GM12872 (cell line): ENCODE measurements at regions not wholly inside any gene's neighbourhood (a gene's known extent, or its start where the extent isn't known, plus 50 kb on each side); places are given as distances from the start of the nearest gene placed in this dataset.

ENCODE experiments used
- CTCF ChIP-seq: IDR thresholded peaks from 3 replicates; pipeline ENCODE4 v1.5.1; 2011; ENCODE audit warnings: low read depth, mild to moderate bottlenecking, low read length, moderate library complexity; ENCODE audit not compliant: insufficient read depth

- no peak for TF ChIP-seq CTCF
Measured at GRCh38 chr2:120855855-120856405, 120.3 kb downstream of the GLI2 start.

DNA sequence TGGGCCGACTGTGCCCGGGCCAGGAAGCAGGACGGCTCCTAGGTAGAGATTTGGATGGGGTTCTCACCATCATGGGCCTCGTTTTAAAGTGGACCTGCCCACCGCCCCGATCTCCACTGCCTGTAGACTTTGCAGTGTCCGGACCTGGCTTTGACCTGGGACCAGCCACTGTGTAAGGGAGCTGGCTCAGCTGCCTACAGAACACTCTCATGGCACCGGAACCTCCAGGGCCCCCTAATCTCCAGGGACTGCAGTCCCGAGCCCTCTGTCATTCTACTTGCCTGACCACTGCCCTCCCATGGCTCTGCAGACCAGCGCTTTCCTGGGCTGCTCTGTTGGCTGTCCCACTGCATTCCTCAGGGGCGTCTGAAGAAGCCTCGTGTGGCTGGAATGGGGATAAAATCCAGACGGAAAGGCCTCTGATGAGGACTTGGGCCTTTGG, 120.8 kb downstream of the GLI2 start:
- TF ChIP-seq CTCF: no peak

GRCh38 chr2:120857422-120857821, 121.8 kb downstream of the GLI2 start:
- no peak for TF ChIP-seq CTCF

GRCh38 chr2:120857931-120858330, 122.3 kb downstream of the GLI2 start:
- TF ChIP-seq CTCF: no peak

GRCh38 chr2:120858361-120859106, 122.9 kb downstream of the GLI2 start:
- TF ChIP-seq CTCF: no peak

DNA sequence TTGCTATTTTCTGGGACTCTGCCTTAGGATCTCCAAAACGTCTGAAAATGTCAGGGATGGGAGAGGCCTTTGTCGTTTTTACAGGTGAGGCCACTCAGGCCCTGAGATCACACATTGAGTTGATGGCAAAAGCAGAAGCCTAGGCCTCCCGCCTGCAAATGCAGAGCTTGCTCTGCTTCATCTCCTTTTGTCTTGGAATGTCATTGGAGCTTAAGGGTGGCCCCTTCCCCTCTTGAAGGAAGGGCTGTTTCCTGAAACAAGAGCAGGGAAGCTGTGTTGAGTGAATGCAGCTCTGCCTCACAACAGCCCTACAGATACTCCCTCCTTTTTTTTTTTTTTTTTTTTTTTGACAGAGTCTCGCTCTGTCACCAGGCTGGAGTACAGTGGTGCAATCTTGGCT, 123.5 kb downstream of the GLI2 start:
- TF ChIP-seq CTCF: no peak

DNA sequence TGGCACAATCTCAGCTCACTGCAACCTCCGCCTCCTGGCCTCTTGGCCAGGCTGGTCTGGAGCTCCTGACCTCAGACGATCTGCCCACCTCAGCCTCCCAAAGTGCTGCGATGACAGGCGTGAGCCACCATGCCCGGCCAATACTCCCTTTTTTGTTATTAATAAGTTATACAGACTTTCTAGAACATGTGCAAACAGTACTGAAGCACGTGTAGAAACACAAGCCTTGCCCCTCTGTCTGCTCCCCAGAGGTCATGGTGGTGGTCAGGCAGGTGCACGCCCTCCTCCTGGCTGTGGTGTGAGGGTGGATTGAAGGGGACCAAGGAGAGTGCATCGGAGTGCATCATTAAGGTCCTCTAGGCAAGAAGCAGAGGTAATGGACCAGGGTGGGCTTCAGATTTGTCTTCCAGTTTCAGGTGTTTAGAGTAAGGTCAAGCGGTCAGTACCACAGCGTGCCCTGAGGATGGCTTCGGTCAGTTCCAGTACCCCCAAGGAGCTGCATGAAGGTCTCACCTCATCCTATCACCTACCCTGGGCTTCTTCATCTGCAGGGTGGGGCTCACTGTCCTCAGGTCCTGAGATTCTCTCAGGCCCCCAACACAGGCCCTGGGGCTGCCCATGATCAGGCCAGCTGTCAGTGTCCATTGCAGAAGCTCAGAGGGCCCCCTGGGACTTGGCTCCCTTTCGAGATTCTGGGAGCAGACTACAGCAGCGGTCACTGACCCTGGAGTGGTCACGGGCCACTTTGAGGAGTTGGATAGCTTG, 124.3 kb downstream of the GLI2 start:
- TF ChIP-seq CTCF: no peak
